ENCODE measurements at regions not wholly inside any gene's neighbourhood (a gene's known extent, or its start where the extent isn't known, plus 50 kb on each side); places are given as distances from the start of the nearest gene placed in this dataset.
A peak's percentile ranks its signal among the peaks of the same experiment; 100 is the strongest.

- TF ChIP-seq, protein P1, sequence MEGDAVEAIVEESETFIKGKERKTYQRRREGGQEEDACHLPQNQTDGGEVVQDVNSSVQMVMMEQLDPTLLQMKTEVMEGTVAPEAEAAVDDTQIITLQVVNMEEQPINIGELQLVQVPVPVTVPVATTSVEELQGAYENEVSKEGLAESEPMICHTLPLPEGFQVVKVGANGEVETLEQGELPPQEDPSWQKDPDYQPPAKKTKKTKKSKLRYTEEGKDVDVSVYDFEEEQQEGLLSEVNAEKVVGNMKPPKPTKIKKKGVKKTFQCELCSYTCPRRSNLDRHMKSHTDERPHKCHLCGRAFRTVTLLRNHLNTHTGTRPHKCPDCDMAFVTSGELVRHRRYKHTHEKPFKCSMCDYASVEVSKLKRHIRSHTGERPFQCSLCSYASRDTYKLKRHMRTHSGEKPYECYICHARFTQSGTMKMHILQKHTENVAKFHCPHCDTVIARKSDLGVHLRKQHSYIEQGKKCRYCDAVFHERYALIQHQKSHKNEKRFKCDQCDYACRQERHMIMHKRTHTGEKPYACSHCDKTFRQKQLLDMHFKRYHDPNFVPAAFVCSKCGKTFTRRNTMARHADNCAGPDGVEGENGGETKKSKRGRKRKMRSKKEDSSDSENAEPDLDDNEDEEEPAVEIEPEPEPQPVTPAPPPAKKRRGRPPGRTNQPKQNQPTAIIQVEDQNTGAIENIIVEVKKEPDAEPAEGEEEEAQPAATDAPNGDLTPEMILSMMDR (conservative IDR thresholded peaks at IDR 0.05; ENCODE audit: low read depth, low read length), result peak; percentile 2; the same call in 1 of the 2 replicates
- TF ChIP-seq EZH2 (IDR thresholded peaks at IDR 0.05; ENCODE audit: borderline replicate concordance, low read depth, low read length, poor library complexity, severe bottlenecking), result no peak
Measured at GRCh38 chr3:194869482-194870169, 183.9 kb downstream of the FAM43A start.
